G401 (cell line): ENCODE measurements at regions not wholly inside any gene's neighbourhood (a gene's known extent, or its start where the extent isn't known, plus 50 kb on each side); places are given as distances from the start of the nearest gene placed in this dataset.

Experiments used
- DNase-seq: peaks from one replicate; pipeline ENCODE4 v3.0.0-alpha.2; 2015; ENCODE audit warnings: low spot score
- in situ Hi-C: cut with HindIII; loops from 2 replicates; pipeline ENCODE4 v1.10.0; 2016; ENCODE audit warnings: low sequenced_read_pairs, mixed read lengths

DNA sequence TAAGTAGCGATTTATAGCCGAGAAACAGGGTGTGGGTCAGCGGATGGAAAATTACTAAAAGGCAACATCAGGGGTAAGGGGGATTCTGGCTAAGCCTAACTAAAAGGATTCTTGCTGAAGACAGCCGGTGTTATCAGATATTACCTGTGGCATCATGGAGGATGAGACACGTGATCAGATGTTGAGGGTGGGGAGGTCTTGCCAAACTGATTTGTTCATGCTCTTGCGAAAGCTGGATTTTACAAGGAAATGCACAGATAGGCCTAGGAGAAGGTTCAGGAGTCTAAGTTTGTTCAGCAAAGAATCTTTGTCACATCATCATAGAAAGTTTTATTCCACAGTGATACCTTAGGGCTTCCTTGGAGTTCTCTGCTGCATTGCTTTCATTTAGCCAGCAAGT, 396.8 kb upstream of the TBL1XR1 start:
- in situ Hi-C loops: no loop called here
- DNase-seq: no peak

DNA sequence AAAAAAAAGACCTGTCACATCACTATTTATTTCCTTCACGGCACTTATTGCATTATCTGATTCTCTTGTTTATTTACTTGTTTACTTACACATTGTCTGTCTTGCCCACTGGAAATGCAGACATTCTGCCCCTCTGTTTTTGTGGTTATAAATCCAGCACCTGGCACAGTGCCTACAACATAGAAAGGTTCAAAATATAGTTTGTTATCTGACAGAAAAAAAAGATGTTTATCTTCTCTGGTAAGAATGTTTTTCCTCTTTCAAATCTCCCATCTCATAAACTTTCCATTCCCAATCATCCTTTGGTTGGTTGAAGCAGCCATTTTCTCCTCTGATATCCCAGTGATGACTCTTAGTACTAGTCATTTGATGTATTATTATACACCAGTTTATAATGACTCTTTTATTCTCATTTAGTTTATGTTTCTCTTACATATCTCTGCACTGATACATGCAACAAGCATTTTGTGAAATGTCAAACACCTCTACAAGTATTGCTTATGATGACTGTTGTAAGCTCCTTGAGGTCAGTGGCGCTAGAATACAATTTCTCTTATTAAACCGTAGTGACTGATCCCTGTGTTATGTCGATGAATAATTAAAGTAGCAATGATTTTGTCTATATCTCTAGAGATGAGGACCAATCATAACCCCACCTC, 398.4 kb upstream of the TBL1XR1 start:
- in situ Hi-C loops: no loop called here
- DNase-seq: no peak

GRCh38 chr3:177596248-177596815, 399.1 kb upstream of the TBL1XR1 start:
- peak; percentile 11 for DNase-seq
- in situ Hi-C loops: no loop called here

- in situ Hi-C loops: no loop called here
- peak; percentile 51 for DNase-seq
Measured at GRCh38 chr3:177596816-177597271, 399.6 kb upstream of the TBL1XR1 start.

DNA sequence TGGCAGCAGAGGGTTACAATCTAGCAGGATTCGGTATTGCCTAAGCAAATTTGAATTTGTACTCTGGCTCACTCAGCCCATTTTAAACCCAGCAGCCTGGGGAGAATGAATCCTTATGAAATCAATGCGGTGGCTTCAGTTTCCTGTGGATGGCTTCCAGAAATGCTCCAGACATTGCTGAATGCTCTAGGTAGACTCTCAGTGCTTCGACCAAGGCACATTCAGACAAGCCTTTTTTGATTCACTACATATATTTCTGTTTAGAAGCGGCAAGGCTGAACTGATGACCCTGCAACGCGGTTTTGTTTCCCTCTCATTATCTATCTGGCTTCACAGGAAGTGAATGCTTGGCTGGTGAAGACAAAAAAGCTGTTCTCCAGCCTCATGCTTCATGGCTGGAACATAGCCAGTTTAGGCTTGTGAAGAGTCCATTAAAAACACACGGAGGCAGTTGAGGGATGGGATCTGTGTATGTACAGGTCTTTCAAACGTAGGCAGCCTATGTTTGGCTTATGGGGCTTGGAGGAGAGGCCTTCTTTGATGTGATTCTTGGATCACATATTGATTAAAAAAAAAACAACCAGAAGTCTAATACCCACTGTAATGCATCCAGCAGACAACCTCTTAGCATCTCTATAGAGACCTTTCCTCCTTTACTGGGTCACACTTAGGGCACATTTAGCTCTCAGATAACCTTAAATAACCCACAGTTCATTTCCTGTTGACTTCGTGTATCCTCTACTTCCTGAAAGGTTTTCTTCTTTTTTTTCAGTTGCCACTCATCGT, 400.2 kb upstream of the TBL1XR1 start:
- peak; percentile 75 for DNase-seq

GRCh38 chr3:177598097-177598833, 401.0 kb upstream of the TBL1XR1 start:
- DNase-seq: peak; percentile 61
- in situ Hi-C loops: no loop called here

More for the DNA sequence above, 400.2 kb upstream of the TBL1XR1 start:
- in situ Hi-C loops: no loop called here

DNA sequence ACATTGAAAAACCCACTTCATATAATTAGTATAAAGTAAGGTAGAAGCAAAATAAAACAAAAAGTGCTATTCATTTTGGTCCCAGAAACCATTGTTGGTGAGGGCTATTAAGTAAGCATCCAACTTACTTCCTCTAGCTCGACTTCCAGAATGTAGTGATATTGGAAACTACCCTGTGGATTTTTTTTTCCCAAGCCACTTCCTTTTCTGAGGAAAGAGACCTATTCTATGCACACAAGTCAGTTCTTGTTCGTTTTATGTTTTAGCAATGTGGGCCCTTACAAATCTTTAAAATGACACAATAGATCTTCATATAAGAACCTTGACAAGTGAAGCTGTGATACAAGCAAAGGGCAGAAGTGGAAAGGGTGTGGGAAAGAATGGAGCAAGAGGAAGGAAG, 402.0 kb upstream of the TBL1XR1 start:
- no peak for DNase-seq
- in situ Hi-C loops: no loop called here

DNA sequence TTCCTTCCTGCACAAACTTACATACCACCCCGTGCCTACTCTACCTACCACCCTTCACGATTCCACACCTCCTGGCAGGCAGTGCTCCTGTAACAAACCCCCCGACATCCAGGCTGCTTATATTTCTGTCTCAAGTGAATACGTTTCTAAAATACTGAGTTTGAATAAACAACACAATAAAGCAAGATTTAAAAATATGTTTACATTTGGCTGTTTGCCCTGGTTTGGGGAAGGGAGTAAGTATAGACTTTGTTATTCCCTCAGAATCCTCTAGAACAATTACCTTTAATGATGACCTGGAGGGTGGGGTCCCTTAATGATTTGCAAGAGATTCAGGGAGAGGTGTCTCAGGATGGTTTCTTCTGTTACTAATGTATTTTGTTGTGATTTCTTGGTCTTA, 402.6 kb upstream of the TBL1XR1 start:
- in situ Hi-C loops: no loop called here
- no peak for DNase-seq

GRCh38 chr3:177600411-177600810, 403.1 kb upstream of the TBL1XR1 start:
- DNase-seq: no peak
- in situ Hi-C loops: no loop called here

GRCh38 chr3:177601152-177601551, 403.9 kb upstream of the TBL1XR1 start:
- in situ Hi-C loops: no loop called here
- no peak for DNase-seq

GRCh38 chr3:177602601-177603147, 405.4 kb upstream of the TBL1XR1 start:
- in situ Hi-C loops: no loop called here
- DNase-seq: peak; percentile 44

DNA sequence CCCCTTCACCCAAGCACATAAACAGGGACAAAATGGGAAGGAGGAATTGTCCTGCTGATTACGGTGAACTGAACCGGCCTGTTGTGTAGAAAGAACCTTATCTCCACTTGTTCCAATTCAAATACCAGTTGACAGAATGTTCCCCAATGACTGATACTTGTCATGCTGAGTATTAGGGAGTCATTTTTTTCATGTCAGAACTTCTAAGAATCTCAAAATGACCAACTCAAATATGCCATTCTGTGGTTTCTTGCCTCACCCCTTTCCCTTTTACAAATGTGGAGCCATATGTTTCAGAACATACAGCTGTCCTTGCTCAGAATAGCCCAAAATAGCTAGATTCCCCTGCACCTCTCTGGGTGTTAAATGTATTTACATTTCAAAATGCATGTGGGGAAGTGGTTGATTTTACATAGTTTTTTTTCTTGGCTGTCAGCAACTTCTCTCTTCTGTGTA, 405.9 kb upstream of the TBL1XR1 start:
- in situ Hi-C loops: no loop called here
- no peak for DNase-seq

- in situ Hi-C loops: no loop called here
- no peak for DNase-seq
Measured at GRCh38 chr3:177604181-177604580, 406.9 kb upstream of the TBL1XR1 start.

- DNase-seq: no peak
- in situ Hi-C loops: no loop called here
Measured at GRCh38 chr3:177606891-177607290, 409.6 kb upstream of the TBL1XR1 start.

GRCh38 chr3:177607589-177607988, 410.3 kb upstream of the TBL1XR1 start:
- DNase-seq: no peak
- in situ Hi-C loops: no loop called here

- no peak for DNase-seq
- in situ Hi-C loops: no loop called here
Measured at GRCh38 chr3:177608443-177608842, 411.2 kb upstream of the TBL1XR1 start.

DNA sequence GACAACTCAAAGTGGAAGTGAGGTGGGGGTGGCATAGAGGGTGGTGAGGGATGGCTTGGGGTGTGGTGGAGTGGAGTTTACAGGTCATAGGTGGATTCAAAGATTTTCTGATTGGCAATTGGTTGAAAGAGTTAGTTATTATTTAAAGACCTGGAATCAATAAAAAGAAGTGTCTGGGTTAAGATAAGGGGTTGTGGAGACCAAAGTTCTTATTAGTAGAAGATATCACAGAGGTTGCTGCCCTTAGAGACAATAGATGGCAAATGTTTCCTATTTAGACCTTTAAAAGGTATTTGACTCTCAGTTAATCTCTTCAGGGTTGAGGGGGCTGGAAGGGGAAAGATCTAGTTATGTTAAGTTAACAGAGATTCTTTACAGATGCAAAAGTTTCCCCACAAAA, 412.3 kb upstream of the TBL1XR1 start:
- DNase-seq: no peak
- in situ Hi-C loops: no loop called here

- in situ Hi-C loops: no loop called here
- DNase-seq: no peak
Measured at GRCh38 chr3:177610262-177610661, 413.0 kb upstream of the TBL1XR1 start.
